ENCODE measurements at regions not wholly inside any gene's neighbourhood (a gene's known extent, or its start where the extent isn't known, plus 50 kb on each side); places are given as distances from the start of the nearest gene placed in this dataset.

DNA sequence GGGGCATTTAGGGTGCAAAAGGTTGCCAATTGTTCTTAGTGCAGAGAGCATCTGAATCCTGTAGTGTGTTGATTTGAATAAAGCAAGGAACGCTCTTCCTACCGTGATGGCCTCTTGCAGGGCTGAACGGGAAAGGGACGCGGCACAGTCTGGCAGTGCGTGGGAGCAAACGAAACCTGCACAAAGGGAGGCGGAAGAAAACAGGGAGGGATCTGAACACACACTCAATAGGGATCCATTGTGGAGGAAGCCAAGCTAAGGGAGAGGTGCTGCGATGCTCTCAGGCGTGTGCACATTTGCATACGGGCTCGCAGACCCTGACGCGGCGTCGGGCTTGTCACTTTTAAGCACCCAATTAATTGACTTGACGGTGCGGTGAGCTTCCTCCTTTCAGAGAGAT is 414.0 kb upstream of the IRX1 start:
- no peak for TF ChIP-seq EZH2phosphoT487 (IDR thresholded peaks at IDR 0.05; ENCODE audit: borderline replicate concordance, low read length)
- TF ChIP-seq, protein P1, sequence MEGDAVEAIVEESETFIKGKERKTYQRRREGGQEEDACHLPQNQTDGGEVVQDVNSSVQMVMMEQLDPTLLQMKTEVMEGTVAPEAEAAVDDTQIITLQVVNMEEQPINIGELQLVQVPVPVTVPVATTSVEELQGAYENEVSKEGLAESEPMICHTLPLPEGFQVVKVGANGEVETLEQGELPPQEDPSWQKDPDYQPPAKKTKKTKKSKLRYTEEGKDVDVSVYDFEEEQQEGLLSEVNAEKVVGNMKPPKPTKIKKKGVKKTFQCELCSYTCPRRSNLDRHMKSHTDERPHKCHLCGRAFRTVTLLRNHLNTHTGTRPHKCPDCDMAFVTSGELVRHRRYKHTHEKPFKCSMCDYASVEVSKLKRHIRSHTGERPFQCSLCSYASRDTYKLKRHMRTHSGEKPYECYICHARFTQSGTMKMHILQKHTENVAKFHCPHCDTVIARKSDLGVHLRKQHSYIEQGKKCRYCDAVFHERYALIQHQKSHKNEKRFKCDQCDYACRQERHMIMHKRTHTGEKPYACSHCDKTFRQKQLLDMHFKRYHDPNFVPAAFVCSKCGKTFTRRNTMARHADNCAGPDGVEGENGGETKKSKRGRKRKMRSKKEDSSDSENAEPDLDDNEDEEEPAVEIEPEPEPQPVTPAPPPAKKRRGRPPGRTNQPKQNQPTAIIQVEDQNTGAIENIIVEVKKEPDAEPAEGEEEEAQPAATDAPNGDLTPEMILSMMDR (conservative IDR thresholded peaks at IDR 0.05; ENCODE audit: low read depth, low read length): no peak
- TF ChIP-seq EZH2 (IDR thresholded peaks at IDR 0.05; ENCODE audit: low read length, unreplicated experiment): no peak
